ENCODE measurements at regions not wholly inside any gene's neighbourhood (a gene's known extent, or its start where the extent isn't known, plus 50 kb on each side); places are given as distances from the start of the nearest gene placed in this dataset.
A peak's percentile ranks its signal among the peaks of the same experiment; 100 is the strongest.

GRCh38 chr3:43796041-43796596 lies 105.4 kb downstream of the ABHD5 start:
- no peak for TF ChIP-seq CTCF (conservative IDR thresholded peaks at IDR 0.05; ENCODE audit: low read length)
- peak; percentile 45 for DNase-seq (ENCODE audit: low read depth)
- no peak overlapping the region for H3K4me3 ChIP-seq (ENCODE audit: low read length)

GRCh38 chr3:43797794-43798193 lies 107.1 kb downstream of the ABHD5 start:
- DNase-seq (ENCODE audit: low read depth): no peak
- no peak for TF ChIP-seq CTCF (conservative IDR thresholded peaks at IDR 0.05; ENCODE audit: low read length)
- no peak overlapping the region for H3K4me3 ChIP-seq (ENCODE audit: low read length)

GRCh38 chr3:43810797-43811196 lies 120.1 kb downstream of the ABHD5 start:
- H3K4me3 ChIP-seq (ENCODE audit: low read length): no peak overlapping the region
- DNase-seq (ENCODE audit: low read depth): no peak
- TF ChIP-seq CTCF (conservative IDR thresholded peaks at IDR 0.05; ENCODE audit: low read length): no peak

GRCh38 chr3:43814461-43814860 lies 123.7 kb downstream of the ABHD5 start:
- TF ChIP-seq CTCF (conservative IDR thresholded peaks at IDR 0.05; ENCODE audit: low read length): no peak
- no peak for DNase-seq (ENCODE audit: low read depth)
- H3K4me3 ChIP-seq (ENCODE audit: low read length): no peak overlapping the region

- H3K4me3 ChIP-seq (ENCODE audit: low read length): no peak overlapping the region
- TF ChIP-seq CTCF (conservative IDR thresholded peaks at IDR 0.05; ENCODE audit: low read length): no peak
- DNase-seq (ENCODE audit: low read depth): no peak
Observed at GRCh38 chr3:43816372-43816771, 125.6 kb downstream of the ABHD5 start.

GRCh38 chr3:43817064-43817463 lies 126.3 kb downstream of the ABHD5 start:
- DNase-seq (ENCODE audit: low read depth): no peak
- no peak overlapping the region for H3K4me3 ChIP-seq (ENCODE audit: low read length)
- TF ChIP-seq CTCF (conservative IDR thresholded peaks at IDR 0.05; ENCODE audit: low read length): no peak

- DNase-seq (ENCODE audit: low read depth): no peak
- no peak for TF ChIP-seq CTCF (conservative IDR thresholded peaks at IDR 0.05; ENCODE audit: low read length)
- H3K4me3 ChIP-seq (ENCODE audit: low read length): no peak overlapping the region
Observed at GRCh38 chr3:43817825-43818224, 127.1 kb downstream of the ABHD5 start.

Measured in AG10803 (cell line).